ENCODE measurements at regions not wholly inside any gene's neighbourhood (a gene's known extent, or its start where the extent isn't known, plus 50 kb on each side); places are given as distances from the start of the nearest gene placed in this dataset.

GRCh38 chr4:145295547-145295946 lies 115.2 kb upstream of the OTUD4 start:
- no peaks in the 10 kb centered on the region for H3K4me1 ChIP-seq
- H3K9ac ChIP-seq = no peak overlapping the region
- H2AFZ ChIP-seq = no peak overlapping the region

GRCh38 chr4:145295122-145295521 lies 114.7 kb upstream of the OTUD4 start:
- Histone ChIP-seq H2AFZ (no peak overlapping the region), H3K9ac (no peak overlapping the region), H3K4me3 (ENCODE audit: low read depth, low read length) (no peak overlapping the region), H3K36me3 (ENCODE audit: control insufficient read depth, insufficient read depth, low read length) (no peaks in the 10 kb centered on the region), H3K9me3 (ENCODE audit: control insufficient read depth, low read length) (no peaks in the 10 kb centered on the region), H3K4me2 (ENCODE audit: low read length) (no peak overlapping the region), H3K79me2 (no peaks in the 10 kb centered on the region), H3K27ac (no peak overlapping the region), H3K27me3 (ENCODE audit: control insufficient read depth, insufficient read depth, low read length) (no peaks in the 10 kb centered on the region), H3K4me1 (no peaks in the 10 kb centered on the region)
- no peak for TF ChIP-seq CTCF (IDR thresholded peaks at IDR 0.05)

More at GRCh38 chr4:145295547-145295946, 115.2 kb upstream of the OTUD4 start:
- no peak overlapping the region for H3K4me3 ChIP-seq (ENCODE audit: low read depth, low read length)
- H3K9me3 ChIP-seq (ENCODE audit: control insufficient read depth, low read length) = no peaks in the 10 kb centered on the region
- no peaks in the 10 kb centered on the region for H3K36me3 ChIP-seq (ENCODE audit: control insufficient read depth, insufficient read depth, low read length)
- H3K27ac ChIP-seq = no peak overlapping the region
- H3K79me2 ChIP-seq = no peaks in the 10 kb centered on the region
- H3K4me2 ChIP-seq (ENCODE audit: low read length) = no peak overlapping the region
- TF ChIP-seq CTCF (IDR thresholded peaks at IDR 0.05) = no peak
- H3K27me3 ChIP-seq (ENCODE audit: control insufficient read depth, insufficient read depth, low read length) = no peaks in the 10 kb centered on the region

- TF ChIP-seq CTCF (IDR thresholded peaks at IDR 0.05) = no peak
- no peak overlapping the region for H3K9ac ChIP-seq
- H3K27ac ChIP-seq = no peak overlapping the region
- no peaks in the 10 kb centered on the region for H3K9me3 ChIP-seq (ENCODE audit: control insufficient read depth, low read length)
- H3K4me3 ChIP-seq (ENCODE audit: low read depth, low read length) = no peak overlapping the region
- H3K36me3 ChIP-seq (ENCODE audit: control insufficient read depth, insufficient read depth, low read length) = no peaks in the 10 kb centered on the region
- no peaks in the 10 kb centered on the region for H3K27me3 ChIP-seq (ENCODE audit: control insufficient read depth, insufficient read depth, low read length)
- H3K4me1 ChIP-seq = no peaks in the 10 kb centered on the region
- no peaks in the 10 kb centered on the region for H3K79me2 ChIP-seq
- H2AFZ ChIP-seq = no peak overlapping the region
- no peak overlapping the region for H3K4me2 ChIP-seq (ENCODE audit: low read length)
Measured at GRCh38 chr4:145293658-145294057, 113.3 kb upstream of the OTUD4 start.

GRCh38 chr4:145290955-145291354 lies 110.6 kb upstream of the OTUD4 start:
- H3K4me3 ChIP-seq (ENCODE audit: low read depth, low read length) = no peak overlapping the region
- H3K27ac ChIP-seq = no peak overlapping the region
- no peaks in the 10 kb centered on the region for H3K9me3 ChIP-seq (ENCODE audit: control insufficient read depth, low read length)
- H3K4me1 ChIP-seq = no peaks in the 10 kb centered on the region
- no peaks in the 10 kb centered on the region for H3K79me2 ChIP-seq
- no peak overlapping the region for H3K9ac ChIP-seq
- H3K4me2 ChIP-seq (ENCODE audit: low read length) = no peak overlapping the region
- H3K36me3 ChIP-seq (ENCODE audit: control insufficient read depth, insufficient read depth, low read length) = no peaks in the 10 kb centered on the region
- no peak for TF ChIP-seq CTCF (IDR thresholded peaks at IDR 0.05)
- H2AFZ ChIP-seq = no peak overlapping the region
- no peaks in the 10 kb centered on the region for H3K27me3 ChIP-seq (ENCODE audit: control insufficient read depth, insufficient read depth, low read length)

- no peak overlapping the region for H3K9ac ChIP-seq
Measured at GRCh38 chr4:145289403-145290076, 109.2 kb upstream of the OTUD4 start.

More at GRCh38 chr4:145289403-145290076, 109.2 kb upstream of the OTUD4 start:
- Histone ChIP-seq H3K79me2 (no peaks in the 10 kb centered on the region), H3K36me3 (ENCODE audit: control insufficient read depth, insufficient read depth, low read length) (no peaks in the 10 kb centered on the region), H3K9me3 (ENCODE audit: control insufficient read depth, low read length) (no peaks in the 10 kb centered on the region), H3K27ac (no peak overlapping the region), H3K27me3 (ENCODE audit: control insufficient read depth, insufficient read depth, low read length) (no peaks in the 10 kb centered on the region), H3K4me2 (ENCODE audit: low read length) (no peak overlapping the region), H2AFZ (no peak overlapping the region), H3K4me3 (ENCODE audit: low read depth, low read length) (no peak overlapping the region), H3K4me1 (no peaks in the 10 kb centered on the region)
- TF ChIP-seq CTCF (IDR thresholded peaks at IDR 0.05) = no peak
